ENCODE measurements at regions not wholly inside any gene's neighbourhood (a gene's known extent, or its start where the extent isn't known, plus 50 kb on each side); places are given as distances from the start of the nearest gene placed in this dataset.
"Not testable (repeated sequence)": the region's sequence is repeated elsewhere in the genome, so short reads cannot be mapped to it uniquely, and the experiment has no call there.

- DNase-seq (ENCODE audit: low read depth in 4 of 4, low spot score in 1 of 4) = no peak
Measured at GRCh38 chr7:112540839-112541577, 60.2 kb downstream of the LSMEM1 start.

- no peak for DNase-seq (ENCODE audit: low read depth in 4 of 4, low spot score in 1 of 4)
Measured at GRCh38 chr7:112546723-112547513, 66.1 kb downstream of the LSMEM1 start.

GRCh38 chr7:112547916-112548315, 67.1 kb downstream of the LSMEM1 start:
- no peak for DNase-seq (ENCODE audit: low read depth in 4 of 4, low spot score in 1 of 4)

GRCh38 chr7:112550468-112551060, 69.8 kb downstream of the LSMEM1 start:
- peak in 2 of 4 experiments; percentile 3 to 7 for DNase-seq (ENCODE audit: low read depth in 4 of 4, low spot score in 1 of 4)

- DNase-seq (ENCODE audit: low read depth in 4 of 4, low spot score in 1 of 4) = not testable (repeated sequence)
Measured at GRCh38 chr7:112551521-112551920, 70.7 kb downstream of the LSMEM1 start.

- no peak for DNase-seq (ENCODE audit: low read depth in 4 of 4, low spot score in 1 of 4)
Measured at GRCh38 chr7:112554591-112554990, 73.8 kb downstream of the LSMEM1 start.

- DNase-seq (ENCODE audit: low read depth in 4 of 4, low spot score in 1 of 4) = peak in 1 of 4 experiments; percentile 4
Measured at GRCh38 chr7:112556633-112557032, 75.8 kb downstream of the LSMEM1 start.

GRCh38 chr7:112566442-112567324, 85.9 kb downstream of the LSMEM1 start:
- DNase-seq (ENCODE audit: low read depth in 4 of 4, low spot score in 1 of 4) = no peak

GRCh38 chr7:112567388-112567787, 86.6 kb downstream of the LSMEM1 start:
- no peak for DNase-seq (ENCODE audit: low read depth in 4 of 4, low spot score in 1 of 4)

GRCh38 chr7:112571852-112572607, 91.2 kb downstream of the LSMEM1 start:
- DNase-seq (ENCODE audit: low read depth in 4 of 4, low spot score in 1 of 4) = no peak

- DNase-seq (ENCODE audit: low read depth in 4 of 4, low spot score in 1 of 4) = no peak
Measured at GRCh38 chr7:112572669-112573301, 92.0 kb downstream of the LSMEM1 start.

GRCh38 chr7:112573302-112574039, 92.7 kb downstream of the LSMEM1 start:
- DNase-seq (ENCODE audit: low read depth in 4 of 4, low spot score in 1 of 4) = no peak

GRCh38 chr7:112575864-112576263, 95.1 kb downstream of the LSMEM1 start:
- DNase-seq (ENCODE audit: low read depth in 4 of 4, low spot score in 1 of 4) = no peak

GRCh38 chr7:112579388-112579787, 98.6 kb downstream of the LSMEM1 start:
- DNase-seq (ENCODE audit: low read depth in 4 of 4, low spot score in 1 of 4) = no peak

- DNase-seq (ENCODE audit: low read depth in 4 of 4, low spot score in 1 of 4) = no peak
Measured at GRCh38 chr7:112580717-112581435, 100.1 kb downstream of the LSMEM1 start.

GRCh38 chr7:112581529-112581928, 100.7 kb downstream of the LSMEM1 start:
- DNase-seq (ENCODE audit: low read depth in 4 of 4, low spot score in 1 of 4) = no peak

- no peak for DNase-seq (ENCODE audit: low read depth in 4 of 4, low spot score in 1 of 4)
Measured at GRCh38 chr7:112584290-112584689, 103.5 kb downstream of the LSMEM1 start.

GRCh38 chr7:112587504-112587903, 106.7 kb downstream of the LSMEM1 start:
- DNase-seq (ENCODE audit: low read depth in 4 of 4, low spot score in 1 of 4) = no peak
